ENCODE measurements at regions not wholly inside any gene's neighbourhood (a gene's known extent, or its start where the extent isn't known, plus 50 kb on each side); places are given as distances from the start of the nearest gene placed in this dataset.

- DNase-seq (ENCODE audit: insufficient read length, low spot score) (no peak), FAIRE-seq (no peak)
- TF ChIP-seq PAX5 (IDR thresholded peaks at IDR 0.05; ENCODE audit: insufficient read depth, low read length, severe bottlenecking): no peak
- no peak for TF ChIP-seq POLR2AphosphoS5 (IDR thresholded peaks at IDR 0.05; ENCODE audit: low read depth, low read length)
- TF ChIP-seq POU2F2 (IDR thresholded peaks at IDR 0.05; ENCODE audit: low read depth, low read length): no peak
- no peak for TF ChIP-seq TAF1 (IDR thresholded peaks at IDR 0.05; ENCODE audit: low read depth, low read length)
- no peak for TF ChIP-seq SPI1 (IDR thresholded peaks at IDR 0.05; ENCODE audit: low read depth, low read length)
- TF ChIP-seq POLR2A (IDR thresholded peaks at IDR 0.05; ENCODE audit: low read depth, low read length): no peak
These were observed 50.2 kb upstream of the AKR1E2 start for GRCh38 chr10:4775808-4776207.

GRCh38 chr10:4772202-4772570 lies 53.8 kb upstream of the AKR1E2 start:
- DNase-seq (ENCODE audit: insufficient read length, low spot score) (no peak), FAIRE-seq (no peak)
- TF ChIP-seq POLR2AphosphoS5 (IDR thresholded peaks at IDR 0.05; ENCODE audit: low read depth, low read length) (no peak), POLR2A (IDR thresholded peaks at IDR 0.05; ENCODE audit: low read depth, low read length) (no peak), TAF1 (IDR thresholded peaks at IDR 0.05; ENCODE audit: low read depth, low read length) (no peak), SPI1 (IDR thresholded peaks at IDR 0.05; ENCODE audit: low read depth, low read length) (no peak), POU2F2 (IDR thresholded peaks at IDR 0.05; ENCODE audit: low read depth, low read length) (no peak), PAX5 (IDR thresholded peaks at IDR 0.05; ENCODE audit: insufficient read depth, low read length, severe bottlenecking) (no peak)

- FAIRE-seq: no peak
- no peak for TF ChIP-seq PAX5 (IDR thresholded peaks at IDR 0.05; ENCODE audit: insufficient read depth, low read length, severe bottlenecking)
- TF ChIP-seq POU2F2 (IDR thresholded peaks at IDR 0.05; ENCODE audit: low read depth, low read length): no peak
- no peak for TF ChIP-seq POLR2AphosphoS5 (IDR thresholded peaks at IDR 0.05; ENCODE audit: low read depth, low read length)
- TF ChIP-seq TAF1 (IDR thresholded peaks at IDR 0.05; ENCODE audit: low read depth, low read length): no peak
- TF ChIP-seq SPI1 (IDR thresholded peaks at IDR 0.05; ENCODE audit: low read depth, low read length): no peak
- no peak for TF ChIP-seq POLR2A (IDR thresholded peaks at IDR 0.05; ENCODE audit: low read depth, low read length)
- no peak for DNase-seq (ENCODE audit: insufficient read length, low spot score)
These were observed 54.3 kb upstream of the AKR1E2 start for GRCh38 chr10:4771554-4772201.

GRCh38 chr10:4770801-4771553 lies 55.0 kb upstream of the AKR1E2 start:
- FAIRE-seq (no peak), DNase-seq (ENCODE audit: insufficient read length, low spot score) (no peak)
- no peak for TF ChIP-seq POLR2AphosphoS5 (IDR thresholded peaks at IDR 0.05; ENCODE audit: low read depth, low read length)
- TF ChIP-seq TAF1 (IDR thresholded peaks at IDR 0.05; ENCODE audit: low read depth, low read length): no peak
- no peak for TF ChIP-seq POLR2A (IDR thresholded peaks at IDR 0.05; ENCODE audit: low read depth, low read length)
- TF ChIP-seq SPI1 (IDR thresholded peaks at IDR 0.05; ENCODE audit: low read depth, low read length): no peak
- no peak for TF ChIP-seq POU2F2 (IDR thresholded peaks at IDR 0.05; ENCODE audit: low read depth, low read length)
- TF ChIP-seq PAX5 (IDR thresholded peaks at IDR 0.05; ENCODE audit: insufficient read depth, low read length, severe bottlenecking): no peak

GRCh38 chr10:4768416-4768815 lies 57.6 kb upstream of the AKR1E2 start:
- no peak for TF ChIP-seq POLR2A (IDR thresholded peaks at IDR 0.05; ENCODE audit: low read depth, low read length)
- no peak for TF ChIP-seq SPI1 (IDR thresholded peaks at IDR 0.05; ENCODE audit: low read depth, low read length)
- no peak for TF ChIP-seq POLR2AphosphoS5 (IDR thresholded peaks at IDR 0.05; ENCODE audit: low read depth, low read length)
- TF ChIP-seq PAX5 (IDR thresholded peaks at IDR 0.05; ENCODE audit: insufficient read depth, low read length, severe bottlenecking): no peak
- no peak for TF ChIP-seq POU2F2 (IDR thresholded peaks at IDR 0.05; ENCODE audit: low read depth, low read length)
- no peak for TF ChIP-seq TAF1 (IDR thresholded peaks at IDR 0.05; ENCODE audit: low read depth, low read length)
- FAIRE-seq (no peak), DNase-seq (ENCODE audit: insufficient read length, low spot score) (no peak)

GRCh38 chr10:4767033-4767814 lies 58.8 kb upstream of the AKR1E2 start:
- TF ChIP-seq POLR2AphosphoS5 (IDR thresholded peaks at IDR 0.05; ENCODE audit: low read depth, low read length): no peak
- TF ChIP-seq PAX5 (IDR thresholded peaks at IDR 0.05; ENCODE audit: insufficient read depth, low read length, severe bottlenecking): no peak
- no peak for TF ChIP-seq POU2F2 (IDR thresholded peaks at IDR 0.05; ENCODE audit: low read depth, low read length)
- TF ChIP-seq POLR2A (IDR thresholded peaks at IDR 0.05; ENCODE audit: low read depth, low read length): no peak
- TF ChIP-seq TAF1 (IDR thresholded peaks at IDR 0.05; ENCODE audit: low read depth, low read length): no peak
- TF ChIP-seq SPI1 (IDR thresholded peaks at IDR 0.05; ENCODE audit: low read depth, low read length): no peak

GRCh38 chr10:4766454-4766853 lies 59.6 kb upstream of the AKR1E2 start:
- no peak for TF ChIP-seq POLR2AphosphoS5 (IDR thresholded peaks at IDR 0.05; ENCODE audit: low read depth, low read length)
- no peak for TF ChIP-seq POLR2A (IDR thresholded peaks at IDR 0.05; ENCODE audit: low read depth, low read length)
- no peak for TF ChIP-seq SPI1 (IDR thresholded peaks at IDR 0.05; ENCODE audit: low read depth, low read length)
- TF ChIP-seq TAF1 (IDR thresholded peaks at IDR 0.05; ENCODE audit: low read depth, low read length): no peak
- TF ChIP-seq PAX5 (IDR thresholded peaks at IDR 0.05; ENCODE audit: insufficient read depth, low read length, severe bottlenecking): no peak
- no peak for TF ChIP-seq POU2F2 (IDR thresholded peaks at IDR 0.05; ENCODE audit: low read depth, low read length)
- DNase-seq (ENCODE audit: insufficient read length, low spot score) (no peak), FAIRE-seq (no peak)

More at GRCh38 chr10:4767033-4767814, 58.8 kb upstream of the AKR1E2 start:
- DNase-seq (ENCODE audit: insufficient read length, low spot score) (no peak), FAIRE-seq (no peak)

GRCh38 chr10:4765428-4765827 lies 60.6 kb upstream of the AKR1E2 start:
- DNase-seq (ENCODE audit: insufficient read length, low spot score) (no peak), FAIRE-seq (no peak)
- TF ChIP-seq POU2F2 (IDR thresholded peaks at IDR 0.05; ENCODE audit: low read depth, low read length) (no peak), TAF1 (IDR thresholded peaks at IDR 0.05; ENCODE audit: low read depth, low read length) (no peak), POLR2A (IDR thresholded peaks at IDR 0.05; ENCODE audit: low read depth, low read length) (no peak), PAX5 (IDR thresholded peaks at IDR 0.05; ENCODE audit: insufficient read depth, low read length, severe bottlenecking) (no peak), SPI1 (IDR thresholded peaks at IDR 0.05; ENCODE audit: low read depth, low read length) (no peak), POLR2AphosphoS5 (IDR thresholded peaks at IDR 0.05; ENCODE audit: low read depth, low read length) (no peak)
